ENCODE measurements at regions not wholly inside any gene's neighbourhood (a gene's known extent, or its start where the extent isn't known, plus 50 kb on each side); places are given as distances from the start of the nearest gene placed in this dataset.
"Not testable (repeated sequence)": the region's sequence is repeated elsewhere in the genome, so short reads cannot be mapped to it uniquely, and the experiment has no call there.

- peaks cover 8 to 13% of the 10 kb centered on the region in 2 donors for H3K9me3 ChIP-seq (ENCODE audit: control insufficient read depth in 2 of 2, insufficient read depth in 1 of 2, low read depth in 1 of 2, low read length in 1 of 2)
- not testable (repeated sequence) for H3K4me3 ChIP-seq (ENCODE audit: low read depth in 1 of 2, low read length in 2 of 2); H3K4me1 ChIP-seq (ENCODE audit: control insufficient read depth in 2 of 2, insufficient read depth in 2 of 2, low read length in 1 of 2); H3K27ac ChIP-seq (ENCODE audit: low read depth in 2 of 2, low read length in 1 of 2); H3K27me3 ChIP-seq (ENCODE audit: control insufficient read depth in 1 of 2, insufficient read depth in 2 of 2, low read length in 2 of 2); H3K36me3 ChIP-seq (ENCODE audit: control insufficient read depth in 2 of 2, insufficient read depth in 2 of 2, low read length in 1 of 2)
- 80 to 82% methylated on average over 11 to 14 of the region's 14 CpGs for WGBS, 2 donors
Measured at GRCh38 chr16:35169324-35169723, 1709.9 kb downstream of the TP53TG3F start.

- not testable (repeated sequence) for H3K27ac ChIP-seq (ENCODE audit: low read depth in 2 of 2, low read length in 1 of 2); H3K27me3 ChIP-seq (ENCODE audit: control insufficient read depth in 1 of 2, insufficient read depth in 2 of 2, low read length in 2 of 2); H3K4me1 ChIP-seq (ENCODE audit: control insufficient read depth in 2 of 2, insufficient read depth in 2 of 2, low read length in 1 of 2); H3K36me3 ChIP-seq (ENCODE audit: control insufficient read depth in 2 of 2, insufficient read depth in 2 of 2, low read length in 1 of 2); H3K4me3 ChIP-seq (ENCODE audit: low read depth in 1 of 2, low read length in 2 of 2)
- H3K9me3 ChIP-seq (ENCODE audit: control insufficient read depth in 2 of 2, insufficient read depth in 1 of 2, low read depth in 1 of 2, low read length in 1 of 2) = peaks cover 10 to 13% of the 10 kb centered on the region in 2 donors
- WGBS, 2 donors = 73 to 80% methylated on average over 42 of the region's 42 CpGs
Measured at GRCh38 chr16:35170061-35170460, 1710.6 kb downstream of the TP53TG3F start.

DNA sequence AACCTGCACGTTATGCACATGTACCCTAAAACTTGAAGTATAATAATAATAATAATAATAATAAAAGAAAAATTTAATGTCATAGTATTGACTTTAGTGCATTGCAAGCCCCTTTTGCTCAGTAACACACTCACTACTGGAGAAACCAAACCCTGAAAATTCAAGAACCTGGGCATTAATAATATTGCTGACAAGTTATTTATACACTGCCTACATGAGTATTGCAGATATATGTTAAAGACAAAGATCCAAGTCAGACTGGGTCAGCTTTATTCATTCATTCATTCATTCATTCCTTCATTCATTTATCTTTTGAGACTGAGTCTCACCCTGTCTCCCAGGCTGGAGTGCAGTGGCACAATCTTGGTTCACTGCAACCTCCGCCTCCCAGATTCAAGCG lies 1711.2 kb downstream of the TP53TG3F start:
- Histone ChIP-seq H3K27me3 (ENCODE audit: control insufficient read depth in 1 of 2, insufficient read depth in 2 of 2, low read length in 2 of 2) (no peaks in the 10 kb centered on the region), H3K4me1 (ENCODE audit: control insufficient read depth in 2 of 2, insufficient read depth in 2 of 2, low read length in 1 of 2) (no peaks in the 10 kb centered on the region), H3K36me3 (ENCODE audit: control insufficient read depth in 2 of 2, insufficient read depth in 2 of 2, low read length in 1 of 2) (no peaks in the 10 kb centered on the region), H3K9me3 (ENCODE audit: control insufficient read depth in 2 of 2, insufficient read depth in 1 of 2, low read depth in 1 of 2, low read length in 1 of 2) (peaks cover 10 to 13% of the 10 kb centered on the region in 2 donors), H3K4me3 (ENCODE audit: low read depth in 1 of 2, low read length in 2 of 2) (no peak overlapping the region), H3K27ac (ENCODE audit: low read depth in 2 of 2, low read length in 1 of 2) (no peak overlapping the region)
- 91 to 98% methylated on average over 3 of the region's 3 CpGs for whole genome bisulfite sequencing, 2 donors

GRCh38 chr16:35171106-35171505 lies 1711.7 kb downstream of the TP53TG3F start:
- WGBS, 2 donors = 72 to 83% methylated on average over 6 of the region's 6 CpGs
- H3K27me3 ChIP-seq (ENCODE audit: control insufficient read depth in 1 of 2, insufficient read depth in 2 of 2, low read length in 2 of 2) = no peaks in the 10 kb centered on the region
- H3K4me3 ChIP-seq (ENCODE audit: low read depth in 1 of 2, low read length in 2 of 2) = no peak overlapping the region
- peaks cover 10 to 13% of the 10 kb centered on the region in 2 donors for H3K9me3 ChIP-seq (ENCODE audit: control insufficient read depth in 2 of 2, insufficient read depth in 1 of 2, low read depth in 1 of 2, low read length in 1 of 2)
- H3K27ac ChIP-seq (ENCODE audit: low read depth in 2 of 2, low read length in 1 of 2) = no peak overlapping the region
- no peaks in the 10 kb centered on the region for H3K4me1 ChIP-seq (ENCODE audit: control insufficient read depth in 2 of 2, insufficient read depth in 2 of 2, low read length in 1 of 2)
- no peaks in the 10 kb centered on the region for H3K36me3 ChIP-seq (ENCODE audit: control insufficient read depth in 2 of 2, insufficient read depth in 2 of 2, low read length in 1 of 2)

GRCh38 chr16:35173295-35173694 lies 1713.9 kb downstream of the TP53TG3F start:
- H3K36me3 ChIP-seq (ENCODE audit: control insufficient read depth in 2 of 2, insufficient read depth in 2 of 2, low read length in 1 of 2) = no peaks in the 10 kb centered on the region
- peaks cover 13% of the 10 kb centered on the region in 2 donors for H3K9me3 ChIP-seq (ENCODE audit: control insufficient read depth in 2 of 2, insufficient read depth in 1 of 2, low read depth in 1 of 2, low read length in 1 of 2)
- WGBS, 2 donors = 86 to 93% methylated on average over 29 of the region's 29 CpGs
- no peaks in the 10 kb centered on the region for H3K27me3 ChIP-seq (ENCODE audit: control insufficient read depth in 1 of 2, insufficient read depth in 2 of 2, low read length in 2 of 2)
- H3K4me3 ChIP-seq (ENCODE audit: low read depth in 1 of 2, low read length in 2 of 2) = no peak overlapping the region
- no peaks in the 10 kb centered on the region for H3K4me1 ChIP-seq (ENCODE audit: control insufficient read depth in 2 of 2, insufficient read depth in 2 of 2, low read length in 1 of 2)
- H3K27ac ChIP-seq (ENCODE audit: low read depth in 2 of 2, low read length in 1 of 2) = no peak overlapping the region

DNA sequence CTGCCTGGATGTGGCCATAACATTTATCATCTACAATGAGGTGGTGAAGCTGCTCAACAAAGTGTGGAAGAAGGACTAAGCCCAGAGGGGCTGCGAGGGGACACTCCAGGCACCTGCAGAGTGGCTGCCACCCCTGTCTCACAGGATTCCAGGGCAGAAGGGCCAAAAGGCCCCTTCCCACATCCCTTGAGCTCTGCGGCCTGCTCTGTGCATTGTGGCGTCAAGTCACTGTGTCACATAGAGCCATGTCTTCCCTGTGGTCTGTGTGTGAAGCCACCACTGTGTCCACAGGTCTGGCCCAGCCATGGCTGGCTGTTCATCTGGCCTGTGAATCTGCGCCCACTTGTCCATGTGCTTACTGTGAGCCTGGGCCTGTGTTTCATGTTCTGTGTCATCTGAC lies 1714.6 kb downstream of the TP53TG3F start:
- WGBS, 2 donors = 83 to 86% methylated on average over 4 of the region's 4 CpGs
- no peaks in the 10 kb centered on the region for H3K36me3 ChIP-seq (ENCODE audit: control insufficient read depth in 2 of 2, insufficient read depth in 2 of 2, low read length in 1 of 2)
- no peak overlapping the region for H3K27ac ChIP-seq (ENCODE audit: low read depth in 2 of 2, low read length in 1 of 2)
- H3K9me3 ChIP-seq (ENCODE audit: control insufficient read depth in 2 of 2, insufficient read depth in 1 of 2, low read depth in 1 of 2, low read length in 1 of 2) = peaks cover 13% of the 10 kb centered on the region in 2 donors
- no peaks in the 10 kb centered on the region for H3K27me3 ChIP-seq (ENCODE audit: control insufficient read depth in 1 of 2, insufficient read depth in 2 of 2, low read length in 2 of 2)
- no peak overlapping the region for H3K4me3 ChIP-seq (ENCODE audit: low read depth in 1 of 2, low read length in 2 of 2)
- H3K4me1 ChIP-seq (ENCODE audit: control insufficient read depth in 2 of 2, insufficient read depth in 2 of 2, low read length in 1 of 2) = no peaks in the 10 kb centered on the region

GRCh38 chr16:35176449-35176848 lies 1717.0 kb downstream of the TP53TG3F start:
- WGBS, 2 donors = 61 to 62% methylated on average over 5 of the region's 5 CpGs
- no peaks in the 10 kb centered on the region for H3K4me1 ChIP-seq (ENCODE audit: control insufficient read depth in 2 of 2, insufficient read depth in 2 of 2, low read length in 1 of 2)
- H3K36me3 ChIP-seq (ENCODE audit: control insufficient read depth in 2 of 2, insufficient read depth in 2 of 2, low read length in 1 of 2) = no peaks in the 10 kb centered on the region
- H3K27ac ChIP-seq (ENCODE audit: low read depth in 2 of 2, low read length in 1 of 2) = no peak overlapping the region
- peaks cover 9 to 12% of the 10 kb centered on the region in 2 donors for H3K9me3 ChIP-seq (ENCODE audit: control insufficient read depth in 2 of 2, insufficient read depth in 1 of 2, low read depth in 1 of 2, low read length in 1 of 2)
- H3K4me3 ChIP-seq (ENCODE audit: low read depth in 1 of 2, low read length in 2 of 2) = no peak overlapping the region
- H3K27me3 ChIP-seq (ENCODE audit: control insufficient read depth in 1 of 2, insufficient read depth in 2 of 2, low read length in 2 of 2) = no peaks in the 10 kb centered on the region

DNA sequence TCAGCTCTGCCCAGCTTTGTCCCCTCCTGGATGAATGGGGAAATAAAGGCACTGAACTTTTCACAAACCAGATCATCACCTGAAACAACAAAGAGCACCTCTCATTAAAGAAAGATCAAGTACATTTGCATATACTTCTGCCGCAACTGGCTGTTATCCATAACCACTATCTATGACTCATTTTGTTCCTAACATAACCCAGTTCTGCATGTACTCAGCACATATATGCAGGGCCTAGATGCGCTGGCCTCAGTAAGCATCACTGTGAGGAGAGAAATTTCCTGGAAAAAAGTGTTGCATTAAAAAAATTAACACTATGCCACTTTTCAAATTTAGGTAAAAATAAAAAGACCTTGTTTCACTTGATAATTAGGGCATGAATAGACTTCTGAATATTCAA lies 1718.4 kb downstream of the TP53TG3F start:
- peaks cover 12 to 13% of the 10 kb centered on the region in 2 donors for H3K9me3 ChIP-seq (ENCODE audit: control insufficient read depth in 2 of 2, insufficient read depth in 1 of 2, low read depth in 1 of 2, low read length in 1 of 2)
- no peaks in the 10 kb centered on the region for H3K27me3 ChIP-seq (ENCODE audit: control insufficient read depth in 1 of 2, insufficient read depth in 2 of 2, low read length in 2 of 2)
- no peaks in the 10 kb centered on the region for H3K36me3 ChIP-seq (ENCODE audit: control insufficient read depth in 2 of 2, insufficient read depth in 2 of 2, low read length in 1 of 2)
- no peak overlapping the region for H3K27ac ChIP-seq (ENCODE audit: low read depth in 2 of 2, low read length in 1 of 2)
- WGBS, 2 donors = 74 to 76% methylated on average over 2 of the region's 2 CpGs
- H3K4me3 ChIP-seq (ENCODE audit: low read depth in 1 of 2, low read length in 2 of 2) = no peak overlapping the region
- H3K4me1 ChIP-seq (ENCODE audit: control insufficient read depth in 2 of 2, insufficient read depth in 2 of 2, low read length in 1 of 2) = no peaks in the 10 kb centered on the region

DNA sequence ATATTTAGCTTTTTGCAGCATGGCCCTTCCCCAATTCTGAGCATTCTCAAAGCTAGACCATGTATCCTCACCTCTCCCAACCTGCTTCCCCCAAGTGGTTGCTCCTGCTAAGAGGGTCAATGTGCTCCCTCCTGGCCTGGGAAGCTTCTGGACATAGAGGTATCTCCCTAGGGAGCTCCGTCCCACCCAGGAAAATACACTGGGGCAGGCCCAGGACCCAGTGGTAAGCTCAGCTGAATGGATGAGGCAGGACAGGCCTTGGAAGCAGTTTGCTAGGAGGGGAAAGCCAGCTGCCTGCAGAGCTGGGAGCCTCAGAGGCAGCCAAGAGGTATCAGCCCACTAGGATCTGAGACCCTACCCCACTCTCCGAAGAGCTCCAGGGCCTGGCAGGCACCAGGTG lies 1721.6 kb downstream of the TP53TG3F start:
- Histone ChIP-seq H3K9me3 (ENCODE audit: control insufficient read depth in 2 of 2, insufficient read depth in 1 of 2, low read depth in 1 of 2, low read length in 1 of 2) (peaks cover 4 to 14% of the 10 kb centered on the region in 2 donors), H3K36me3 (ENCODE audit: control insufficient read depth in 2 of 2, insufficient read depth in 2 of 2, low read length in 1 of 2) (no peaks in the 10 kb centered on the region), H3K27me3 (ENCODE audit: control insufficient read depth in 1 of 2, insufficient read depth in 2 of 2, low read length in 2 of 2) (no peaks in the 10 kb centered on the region), H3K4me1 (ENCODE audit: control insufficient read depth in 2 of 2, insufficient read depth in 2 of 2, low read length in 1 of 2) (no peaks in the 10 kb centered on the region), H3K4me3 (ENCODE audit: low read depth in 1 of 2, low read length in 2 of 2) (no peak overlapping the region), H3K27ac (ENCODE audit: low read depth in 2 of 2, low read length in 1 of 2) (no peak overlapping the region)
- 57 to 72% methylated on average over 2 of the region's 2 CpGs for WGBS, 2 donors

- no peaks in the 10 kb centered on the region for H3K4me1 ChIP-seq (ENCODE audit: control insufficient read depth in 2 of 2, insufficient read depth in 2 of 2, low read length in 1 of 2)
- no peak overlapping the region for H3K4me3 ChIP-seq (ENCODE audit: low read depth in 1 of 2, low read length in 2 of 2)
- no peaks in the 10 kb centered on the region for H3K36me3 ChIP-seq (ENCODE audit: control insufficient read depth in 2 of 2, insufficient read depth in 2 of 2, low read length in 1 of 2)
- H3K9me3 ChIP-seq (ENCODE audit: control insufficient read depth in 2 of 2, insufficient read depth in 1 of 2, low read depth in 1 of 2, low read length in 1 of 2) = peaks cover 9 to 12% of the 10 kb centered on the region in 2 donors
- H3K27ac ChIP-seq (ENCODE audit: low read depth in 2 of 2, low read length in 1 of 2) = no peak overlapping the region
- 46 to 57% methylated on average over 6 of the region's 6 CpGs for WGBS, 2 donors
- no peaks in the 10 kb centered on the region for H3K27me3 ChIP-seq (ENCODE audit: control insufficient read depth in 1 of 2, insufficient read depth in 2 of 2, low read length in 2 of 2)
Measured at GRCh38 chr16:35181422-35182030, 1722.1 kb downstream of the TP53TG3F start.
